GM23248 (cell line): ENCODE measurements at regions not wholly inside any gene's neighbourhood (a gene's known extent, or its start where the extent isn't known, plus 50 kb on each side); places are given as distances from the start of the nearest gene placed in this dataset.

Source experiments
- EZH2 ChIP-seq: fragments of 200-600 bp; sonication (generic); IDR thresholded peaks from 2 replicates; pipeline ENCODE4 v1.6.1; 2018; ENCODE audit warnings: antibody characterized with exemption, mild to moderate bottlenecking; ENCODE audit not compliant: insufficient read depth, poor library complexity, severe bottlenecking
- EZH2phosphoT487 ChIP-seq: fragments of 200-600 bp; sonication (generic); IDR thresholded peaks from 2 replicates; pipeline ENCODE4 v1.6.1; 2018; ENCODE audit warnings: antibody characterized with exemption, moderate library complexity, mild to moderate bottlenecking, low read depth; ENCODE audit not compliant: insufficient read depth

DNA sequence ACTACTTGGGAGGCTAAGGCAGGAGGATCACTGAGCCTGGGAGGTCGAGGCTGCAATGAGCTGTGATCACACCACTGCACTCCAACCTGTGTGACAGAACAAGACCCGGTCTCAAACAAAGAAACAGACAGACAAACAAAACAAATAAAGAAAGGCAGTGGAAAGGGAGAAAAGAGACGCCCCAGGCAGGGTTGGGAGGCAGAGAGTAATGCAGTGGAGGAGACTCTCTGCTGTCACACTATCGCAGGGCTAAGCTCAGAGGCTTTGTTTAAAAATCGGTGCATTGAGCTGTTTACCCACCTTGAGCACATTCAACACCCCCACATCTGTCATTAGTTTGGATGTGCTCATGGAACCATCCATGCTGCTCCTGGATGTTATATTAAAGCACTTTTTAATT, 84.2 kb upstream of the RMP24 start:
- no peak for TF ChIP-seq EZH2
- no peak for TF ChIP-seq EZH2phosphoT487
